DMS79 treated with DMSO at 0.1 percent for 48 hours (cell line): ENCODE measurements at regions not wholly inside any gene's neighbourhood (a gene's known extent, or its start where the extent isn't known, plus 50 kb on each side); places are given as distances from the start of the nearest gene placed in this dataset.
"Not testable (repeated sequence)": the region's sequence is repeated elsewhere in the genome, so short reads cannot be mapped to it uniquely, and the experiment has no call there.

ENCODE experiments used
- DNase-seq: peaks from one replicate; lab custom pipeline; 2025; lab: John Stamatoyannopoulos, UW

DNA sequence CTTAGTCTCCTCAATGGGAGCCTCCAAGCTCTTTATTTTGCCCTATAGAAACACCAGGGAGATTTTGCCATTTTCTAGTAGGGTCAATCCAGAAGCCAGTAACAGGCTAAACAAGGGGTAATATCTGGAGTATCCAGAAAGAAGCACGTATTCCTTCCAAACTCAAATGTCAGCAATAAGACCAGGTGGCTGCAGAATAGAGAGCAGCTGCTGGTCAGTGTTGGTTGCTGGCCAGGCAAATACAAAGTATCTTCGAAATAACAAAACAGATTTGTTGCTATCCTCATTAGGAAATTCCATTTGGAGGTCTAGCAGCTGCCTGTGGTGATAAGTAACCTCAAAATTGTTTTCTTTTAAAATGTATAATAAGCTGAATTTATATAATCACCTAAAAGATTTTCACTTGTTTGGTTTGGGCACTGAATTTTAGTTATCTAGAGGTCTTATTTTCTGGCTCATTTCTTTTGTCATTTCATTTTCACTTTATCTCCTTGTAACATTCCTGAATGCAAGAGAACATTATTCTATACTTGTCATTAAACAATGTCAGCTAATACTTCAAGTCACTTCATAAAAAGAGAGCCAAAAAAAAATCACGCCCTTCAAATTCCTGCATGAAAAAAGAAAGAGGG lies 320.6 kb downstream of the DTHD1 start:
- DNase-seq, result no peak

DNA sequence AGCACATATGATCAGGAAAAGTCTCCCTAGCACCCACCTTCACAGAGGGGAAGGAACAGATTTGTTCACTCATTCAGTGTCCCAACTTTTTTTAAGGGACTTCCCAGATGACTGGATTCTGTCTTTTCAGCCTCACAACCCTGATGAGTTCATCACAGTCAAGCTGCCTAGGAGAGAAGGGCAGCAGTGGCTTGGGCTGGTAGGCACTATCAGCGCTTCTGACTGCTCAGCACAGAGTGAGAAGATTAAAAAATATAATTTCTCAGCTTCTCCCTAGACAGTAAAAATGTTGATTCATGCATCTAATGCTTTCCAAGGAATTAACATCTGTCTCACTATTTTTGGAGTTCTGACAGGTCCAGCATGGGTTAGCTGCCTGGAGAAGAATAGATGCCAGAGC lies 328.2 kb downstream of the DTHD1 start:
- no peak for DNase-seq

DNA sequence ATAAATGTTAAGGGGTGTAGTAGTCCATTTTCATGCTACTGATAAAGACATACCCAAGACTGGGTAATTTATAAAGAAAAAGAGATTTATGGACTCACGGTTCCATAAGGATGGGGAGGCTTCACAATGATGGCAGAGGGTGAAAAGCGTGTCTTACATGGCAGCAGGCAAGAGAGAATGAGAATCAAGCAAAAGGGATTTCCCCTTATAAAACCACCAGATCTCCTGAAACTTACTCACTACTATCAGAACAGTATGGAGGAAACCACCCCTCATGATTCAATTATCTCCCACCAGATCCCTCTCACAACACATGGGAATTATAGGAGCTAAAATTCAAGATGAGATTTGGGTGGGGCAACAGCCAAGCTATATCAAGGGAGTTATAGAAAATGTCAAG lies 329.2 kb downstream of the DTHD1 start:
- no peak for DNase-seq

DNA sequence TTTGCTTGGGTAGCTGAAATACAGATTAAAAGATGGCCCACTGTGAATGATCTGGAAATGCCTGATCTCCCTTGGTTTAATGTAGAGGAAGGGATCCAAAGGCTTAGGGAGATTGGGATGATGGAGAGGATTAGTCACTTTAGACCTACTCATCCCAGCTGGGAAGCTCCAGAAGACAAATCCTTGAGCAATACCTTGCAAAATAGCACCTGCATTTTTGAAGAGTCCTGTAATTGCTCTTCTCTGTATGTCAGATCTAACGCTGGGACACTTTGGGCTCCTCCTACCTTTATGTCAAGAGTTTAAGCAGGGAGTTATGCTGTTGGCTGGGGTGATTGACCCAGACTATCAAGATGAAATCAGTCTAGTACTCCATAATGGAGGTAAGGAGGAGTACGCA lies 331.7 kb downstream of the DTHD1 start:
- not testable (repeated sequence) for DNase-seq

DNA sequence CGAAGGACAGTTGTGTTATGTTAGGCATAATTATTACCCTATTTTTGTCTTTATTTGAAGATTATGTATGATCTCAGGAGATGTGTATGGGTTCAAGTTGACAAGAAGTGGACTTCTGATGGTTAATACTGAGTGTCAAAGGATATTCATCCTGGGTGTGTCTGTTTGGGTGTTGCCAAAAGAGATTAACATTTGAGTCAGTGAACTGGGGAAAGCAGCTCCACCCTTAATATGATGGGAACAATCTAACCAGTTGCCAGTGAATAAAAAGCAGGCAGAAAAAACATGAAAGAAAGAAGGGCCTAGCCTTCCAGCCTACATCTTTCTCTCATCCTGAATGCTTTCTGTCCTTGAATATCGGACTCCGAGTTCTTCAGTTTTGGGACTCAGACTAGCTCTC lies 332.6 kb downstream of the DTHD1 start:
- no peak for DNase-seq

DNA sequence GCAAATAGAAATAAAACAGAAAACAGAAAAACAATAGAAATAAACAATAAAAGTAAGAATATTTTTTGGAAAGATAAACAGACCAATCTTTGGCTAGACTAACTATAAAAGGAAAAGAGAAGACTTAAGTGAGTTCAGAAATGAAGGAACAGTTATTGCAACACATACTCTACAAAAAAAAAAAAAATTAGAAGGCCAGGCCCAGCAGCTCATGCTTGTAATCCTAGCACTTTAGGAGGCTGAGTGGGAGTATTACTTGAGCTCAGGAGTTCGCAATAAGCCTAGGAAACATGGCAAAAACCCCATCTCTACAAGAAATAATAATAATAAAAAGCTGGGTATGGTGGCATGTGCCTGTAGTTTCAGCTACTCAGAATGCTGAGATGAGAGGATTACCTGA lies 336.7 kb downstream of the DTHD1 start:
- DNase-seq, result no peak

DNA sequence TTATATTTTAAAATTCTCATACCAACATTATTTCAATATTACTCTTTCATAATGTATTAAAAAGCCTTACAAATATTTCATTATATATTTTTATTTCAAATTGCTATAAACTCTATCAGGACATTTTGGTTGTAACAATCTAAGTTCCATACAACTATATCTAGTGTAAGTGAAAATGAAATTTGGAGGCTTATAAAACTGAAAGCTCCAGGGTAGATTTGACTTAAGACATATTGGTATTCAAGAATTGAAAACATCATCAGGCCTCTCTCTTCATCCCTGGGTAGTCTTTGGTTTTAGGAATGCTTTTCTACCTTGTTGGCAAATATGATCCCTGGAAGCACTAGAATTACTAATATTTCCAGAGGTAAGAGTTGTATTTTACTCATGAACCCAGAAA lies 342.6 kb downstream of the DTHD1 start:
- no peak for DNase-seq

DNA sequence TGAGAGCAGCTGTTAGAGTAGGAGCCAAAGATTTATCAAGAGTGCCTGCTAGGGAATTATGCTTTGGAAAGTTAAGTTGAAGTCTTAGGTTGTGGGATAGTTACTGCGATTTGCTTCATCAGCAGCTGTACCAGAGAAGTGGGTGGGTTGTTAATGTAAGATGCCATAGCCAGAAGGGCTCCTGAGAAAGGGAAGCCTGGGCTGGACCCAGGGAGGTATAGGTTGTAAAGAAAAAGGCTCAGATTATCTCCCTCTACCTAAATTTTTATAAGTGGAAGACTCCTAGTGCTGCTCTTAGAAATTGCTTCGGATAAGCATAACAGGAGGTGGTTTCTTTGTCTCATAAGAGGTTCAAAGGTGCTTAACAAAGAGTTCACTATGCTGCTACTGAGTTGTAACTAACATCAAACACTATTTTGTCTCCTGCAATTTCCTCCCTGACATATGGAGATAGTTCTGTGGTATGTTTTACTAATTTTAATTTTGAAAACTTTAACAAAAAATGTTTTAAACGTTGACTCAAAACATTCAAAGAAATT lies 356.9 kb downstream of the DTHD1 start:
- no peak for DNase-seq

DNA sequence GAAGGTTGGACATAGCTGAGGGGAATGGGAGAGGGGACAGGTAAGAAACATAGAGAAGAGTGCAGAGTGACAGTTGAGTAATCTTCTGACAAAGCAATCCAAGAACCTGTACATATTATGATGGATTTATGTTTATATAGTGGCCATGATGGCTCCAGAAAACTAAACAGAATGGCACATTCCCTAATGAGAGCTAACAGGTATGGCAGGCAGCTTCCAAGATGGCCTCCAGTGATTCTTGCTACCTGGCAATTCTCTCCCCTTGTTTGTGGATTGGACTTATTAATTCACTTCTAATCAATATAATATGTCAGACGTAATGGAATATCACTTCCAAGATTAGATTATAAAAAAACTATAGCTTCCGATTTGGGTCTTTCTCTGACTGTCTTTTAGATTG lies 359.5 kb downstream of the DTHD1 start:
- no peak for DNase-seq

DNA sequence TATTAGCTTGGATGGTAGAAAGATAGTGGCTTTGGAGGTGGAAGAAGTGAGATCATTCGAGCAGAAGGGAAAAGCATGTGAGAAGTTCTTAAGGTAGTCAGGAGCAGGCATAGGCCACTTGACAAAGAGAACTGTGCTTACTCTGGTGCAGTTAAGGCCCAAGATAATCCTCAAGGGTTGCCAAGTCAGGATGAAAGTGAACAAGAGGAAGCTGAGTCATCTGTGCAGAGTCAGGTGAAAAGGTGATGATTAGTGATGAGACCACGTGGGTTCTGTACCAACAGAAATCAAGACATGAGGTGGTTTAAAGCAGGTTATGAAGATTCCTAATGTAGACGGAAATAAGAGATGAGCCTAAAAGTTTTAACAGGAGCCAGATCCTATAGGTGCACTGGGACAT lies 369.8 kb downstream of the DTHD1 start:
- DNase-seq, result no peak

DNA sequence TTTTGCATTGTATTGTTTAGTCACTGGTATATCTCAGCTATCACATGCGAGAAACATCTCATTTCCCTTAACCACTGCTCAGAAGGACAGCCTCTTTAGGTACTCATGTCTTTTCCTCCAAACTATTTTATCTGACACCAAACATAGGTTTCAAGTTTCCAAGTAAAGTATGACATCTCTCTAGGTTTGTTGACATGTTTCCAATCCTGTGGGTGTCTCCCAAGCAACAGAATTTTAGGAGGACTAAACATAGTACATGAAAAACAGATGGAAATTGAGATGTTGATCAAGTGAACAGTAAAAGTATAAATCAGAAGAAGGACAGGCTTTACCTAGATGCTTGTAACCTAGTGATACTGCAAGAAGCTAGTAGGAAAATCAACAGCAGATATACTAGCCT lies 371.4 kb downstream of the DTHD1 start:
- DNase-seq, result no peak

DNA sequence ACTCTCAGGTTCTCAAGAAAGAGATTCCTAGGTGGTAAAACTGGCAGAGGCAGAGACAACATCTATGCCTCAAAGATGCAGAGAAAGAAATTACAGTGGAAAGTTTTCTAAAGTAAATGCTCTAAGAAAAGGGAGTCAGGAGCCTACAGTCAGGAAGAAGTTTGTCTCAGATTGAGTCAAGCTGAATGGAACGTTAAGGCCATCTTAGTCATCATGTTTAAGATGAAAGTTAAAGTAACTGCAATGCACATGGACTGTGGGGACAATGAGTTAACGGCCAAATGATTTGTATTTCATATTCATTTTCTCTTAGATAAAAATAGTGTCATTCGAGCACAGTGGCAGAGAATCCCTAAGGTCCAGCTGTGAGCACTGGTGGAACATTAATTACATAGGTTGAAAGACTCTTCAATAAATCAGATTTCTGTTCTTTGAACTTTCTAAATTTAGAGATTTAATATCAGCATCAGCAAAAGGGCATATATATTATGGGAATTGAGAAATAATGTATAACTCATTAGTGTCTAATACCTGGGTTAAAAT lies 384.6 kb downstream of the DTHD1 start:
- DNase-seq, result no peak

DNA sequence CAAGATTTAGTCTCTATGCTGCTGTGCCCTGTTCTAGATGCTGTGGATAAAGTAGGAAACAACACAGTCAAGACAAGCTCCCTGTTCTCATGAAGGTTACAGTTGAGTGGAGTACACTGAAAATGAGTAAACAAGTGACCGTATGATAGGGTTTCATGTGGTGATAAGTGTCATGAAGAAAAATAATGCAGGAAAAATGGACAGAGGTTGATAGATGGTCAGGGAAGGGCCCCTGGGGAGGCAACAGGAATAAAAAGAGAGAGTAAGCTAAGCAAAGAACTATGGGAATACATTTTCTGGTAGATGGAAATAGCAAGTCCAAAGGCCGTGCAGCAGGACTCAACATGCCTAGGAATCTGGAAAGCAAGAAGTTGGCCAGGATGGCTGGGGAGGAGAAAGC lies 394.0 kb downstream of the DTHD1 start:
- DNase-seq, result no peak

DNA sequence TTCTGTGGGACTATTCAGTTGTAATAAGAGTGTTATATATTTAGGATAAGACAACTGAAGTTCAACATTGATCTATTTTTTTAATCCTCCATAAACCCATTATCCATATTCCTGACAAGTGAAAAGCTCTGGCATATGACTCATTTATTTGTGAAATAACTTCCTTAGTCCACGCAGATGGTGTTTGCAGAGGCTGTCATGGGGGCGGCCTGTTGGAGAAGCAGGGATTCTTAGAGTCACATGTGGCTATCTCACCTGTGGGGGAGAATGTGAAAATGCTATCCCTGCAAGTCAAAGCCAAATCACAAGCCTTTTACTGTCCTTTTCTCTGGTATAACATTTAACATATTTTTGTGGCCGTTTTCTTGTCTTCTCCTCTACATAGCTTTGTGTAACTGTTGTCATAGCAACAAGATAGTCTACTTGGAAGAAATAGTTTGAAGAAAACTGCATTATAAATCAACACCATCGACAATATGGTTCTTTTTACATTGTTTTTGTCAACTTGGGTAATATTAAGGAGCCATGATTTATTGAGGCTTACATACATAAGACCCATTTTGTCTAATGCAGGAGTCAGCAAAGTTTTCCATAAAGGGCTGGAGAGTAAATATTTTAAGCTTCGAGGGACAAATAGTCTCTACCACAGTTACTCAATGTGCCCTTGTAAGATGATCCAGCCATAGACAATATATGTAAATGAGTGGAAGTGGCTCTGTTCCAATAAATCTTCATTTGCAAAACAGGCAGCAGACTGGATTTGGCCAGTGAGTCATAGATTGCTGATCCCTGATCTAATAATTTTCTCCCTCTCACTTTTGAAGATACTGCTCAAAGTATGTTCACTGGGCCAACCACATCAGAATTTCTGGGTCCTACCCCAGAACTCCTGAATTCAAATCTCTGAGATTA lies 395.0 kb downstream of the DTHD1 start:
- DNase-seq, result no peak

DNA sequence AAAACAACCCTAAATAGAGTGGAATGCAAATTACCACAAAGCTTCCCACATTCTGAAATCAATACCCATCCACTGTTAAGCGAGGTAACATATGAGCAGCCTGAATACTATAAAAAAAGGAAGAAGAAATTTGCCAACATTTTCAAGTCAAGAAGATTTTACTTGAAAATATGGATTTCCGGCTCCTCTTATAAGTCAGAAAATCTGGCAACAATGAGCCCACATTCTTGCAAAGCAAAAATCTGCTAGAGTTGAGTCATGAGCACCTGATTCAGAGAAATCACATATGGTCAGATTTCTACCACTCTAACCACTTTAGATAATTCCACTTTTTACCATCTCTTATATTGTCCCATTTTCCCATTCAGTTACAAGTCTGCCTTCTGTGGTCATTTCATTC lies 395.7 kb downstream of the DTHD1 start:
- DNase-seq, result no peak

DNA sequence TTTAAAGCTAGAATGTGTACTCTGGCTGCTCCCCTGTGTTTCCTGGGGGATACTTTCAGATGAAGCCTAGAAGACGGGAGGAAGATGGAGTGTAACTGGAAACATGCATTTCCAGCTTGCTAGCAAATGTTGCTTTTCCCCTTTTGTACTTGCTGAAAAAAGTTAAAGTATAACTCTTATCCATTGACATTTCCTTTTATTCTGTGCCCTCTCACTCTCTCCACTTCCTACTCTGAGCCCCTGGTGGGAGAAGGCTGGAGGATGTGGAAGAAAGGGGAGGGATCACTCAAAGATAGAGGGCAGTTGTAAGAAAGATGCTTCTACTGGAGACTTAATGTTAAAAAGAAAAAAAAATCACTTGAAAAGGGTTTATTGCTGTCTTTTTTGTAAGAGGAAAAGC lies 396.5 kb downstream of the DTHD1 start:
- no peak for DNase-seq

DNA sequence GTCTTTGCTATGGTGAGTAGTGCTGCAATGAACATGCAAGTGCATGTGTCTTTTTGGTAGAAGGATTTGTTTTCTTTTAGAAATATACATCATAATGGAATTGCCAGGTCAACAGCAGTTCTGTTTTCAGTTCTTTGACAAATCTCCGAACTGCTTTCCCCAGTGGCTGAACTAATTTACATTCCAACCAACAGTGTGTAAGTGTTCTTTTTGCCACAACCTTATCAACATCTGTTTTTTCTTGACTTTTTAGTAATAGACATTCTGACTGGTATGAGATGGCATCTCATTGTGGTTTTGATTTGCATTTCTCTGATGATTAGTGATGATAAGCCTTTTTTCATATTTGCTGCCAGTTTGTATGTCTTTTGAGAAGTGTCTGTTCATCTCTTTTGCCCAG lies 406.3 kb downstream of the DTHD1 start:
- no peak for DNase-seq

DNA sequence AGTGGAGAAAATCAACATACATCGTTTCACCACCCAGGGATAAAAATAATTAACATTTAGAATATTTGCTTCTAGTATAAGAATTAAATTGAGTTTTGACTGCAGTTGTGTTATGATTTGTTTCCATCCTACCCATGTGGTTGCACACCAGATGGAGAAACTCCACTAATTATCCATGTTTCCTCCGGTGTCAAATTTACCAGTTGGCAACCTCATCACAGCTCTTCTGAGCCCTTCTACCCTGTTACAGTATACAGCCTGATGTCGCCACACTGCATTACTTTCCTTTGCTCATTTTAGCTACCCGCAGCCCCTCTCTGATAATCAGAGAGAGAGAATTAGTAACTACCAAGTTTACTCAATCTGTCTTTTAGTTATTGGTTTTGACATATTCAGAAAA lies 411.2 kb downstream of the DTHD1 start:
- DNase-seq, result no peak

DNA sequence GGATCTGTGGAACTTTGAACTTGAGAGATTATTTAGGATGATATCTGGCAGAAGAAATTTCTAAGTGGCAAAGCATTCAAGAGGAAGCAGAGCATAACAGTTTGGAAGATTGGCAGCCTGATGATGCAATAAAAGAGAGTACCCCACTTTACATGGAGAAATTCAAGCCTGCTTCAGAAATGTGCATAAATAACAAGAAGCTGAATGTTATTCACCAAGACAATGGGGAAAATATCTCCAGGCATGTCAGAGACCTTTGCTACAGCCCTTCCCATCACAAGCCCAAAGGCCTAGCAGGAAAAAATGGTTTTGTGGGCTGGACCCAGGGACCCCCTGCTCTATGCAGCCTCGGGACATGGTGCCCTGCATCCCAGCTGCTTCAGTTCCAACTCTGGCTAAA lies 420.8 kb downstream of the DTHD1 start:
- DNase-seq, result no peak

DNA sequence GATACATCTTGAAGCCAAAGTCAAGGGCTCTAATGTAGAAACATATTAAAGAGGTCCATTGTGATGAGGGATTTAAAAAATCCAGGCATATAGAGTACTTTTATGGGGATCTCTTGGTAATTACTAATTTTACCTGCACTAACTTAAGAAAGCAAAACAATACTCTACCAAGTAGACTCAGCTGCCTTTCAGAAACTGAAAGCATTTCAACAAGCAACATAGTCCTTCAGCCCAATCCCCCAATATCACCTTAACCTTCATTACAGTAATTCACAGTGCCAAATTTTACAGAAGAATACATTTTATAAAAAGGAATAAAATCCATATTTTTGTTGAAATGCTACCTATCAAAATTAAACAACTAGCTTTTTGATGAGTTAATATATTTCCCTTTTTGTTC lies 422.9 kb downstream of the DTHD1 start:
- no peak for DNase-seq

DNA sequence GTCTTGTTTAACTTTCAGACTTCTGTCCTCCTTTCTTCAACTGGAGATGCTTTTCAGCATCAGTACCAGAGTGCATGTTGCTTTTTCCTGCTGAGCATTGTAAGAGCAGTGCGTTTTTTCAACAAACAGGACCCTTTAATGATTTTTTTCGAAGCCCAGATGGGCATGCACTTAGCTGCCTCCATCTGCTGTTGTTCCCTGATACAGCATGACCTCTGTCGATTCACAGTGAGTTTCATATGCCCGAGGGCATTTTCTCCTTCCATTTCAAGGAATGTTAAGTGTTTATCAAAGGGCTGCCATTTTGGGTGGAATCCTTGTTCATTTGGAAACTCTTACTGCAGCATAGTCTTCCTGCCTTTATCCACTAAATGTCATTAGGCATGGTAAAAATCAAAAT lies 428.6 kb downstream of the DTHD1 start:
- DNase-seq, result no peak

DNA sequence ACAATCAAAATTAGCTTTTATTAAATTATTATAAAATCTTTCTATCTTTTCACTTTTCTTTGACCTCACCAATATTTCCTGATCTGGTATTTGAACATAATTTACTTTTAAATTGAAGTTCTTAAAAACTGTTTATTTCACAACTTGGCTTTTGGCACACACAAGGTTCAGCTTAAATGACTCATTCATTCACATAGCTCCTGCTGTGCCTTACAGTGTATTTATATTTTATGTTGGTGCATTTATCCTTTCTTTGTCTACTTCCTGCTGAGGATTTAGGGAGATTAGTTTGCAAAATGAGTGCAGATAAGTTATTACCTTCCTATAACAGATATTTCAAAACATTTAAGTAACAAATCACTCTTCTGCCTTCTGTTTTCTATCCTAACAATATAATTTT lies 430.6 kb downstream of the DTHD1 start:
- no peak for DNase-seq

DNA sequence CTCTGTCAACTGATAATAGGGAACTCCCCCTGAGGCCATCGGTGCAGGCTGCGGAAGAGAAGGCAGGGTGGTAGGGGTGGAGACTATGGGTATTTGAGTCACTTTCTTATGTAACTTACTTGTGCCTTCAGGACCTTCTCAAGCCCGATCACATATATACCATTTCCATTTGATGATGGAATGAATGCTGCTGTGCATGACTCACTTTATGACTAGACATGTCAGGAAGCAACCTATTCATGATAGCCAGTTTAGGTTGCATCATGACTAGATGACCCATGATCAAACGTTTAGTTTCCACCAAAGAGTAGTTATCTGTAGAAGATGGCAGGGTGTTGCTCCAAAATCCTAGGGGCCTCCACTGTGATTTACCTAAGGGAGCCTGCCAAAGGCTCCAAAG lies 435.5 kb downstream of the DTHD1 start:
- no peak for DNase-seq
